Neuronal stem cell (in vitro differentiated cells): ENCODE measurements at regions not wholly inside any gene's neighbourhood (a gene's known extent, or its start where the extent isn't known, plus 50 kb on each side); places are given as distances from the start of the nearest gene placed in this dataset.

Experiments used
- DNase-seq: peaks from one replicate; pipeline ENCODE4 v3.0.0-alpha.2; 2013; ENCODE audit warnings: low spot score
- H2AFZ ChIP-seq: one replicate; pipeline ENCODE4 v1.6.1; 2013; ENCODE audit warnings: mild to moderate bottlenecking, low read length, inconsistent platforms
- H2AK5ac ChIP-seq: 2 replicates; pipeline ENCODE4 v1.6.1; 2013; ENCODE audit warnings: low read depth, mild to moderate bottlenecking, inconsistent platforms, low read length, moderate library complexity, mixed read lengths
- H2BK120ac ChIP-seq: 2 replicates; pipeline ENCODE4 v1.6.1; 2013; ENCODE audit warnings: low read depth, mild to moderate bottlenecking, inconsistent platforms, low read length, moderate library complexity, mixed read lengths
- H2BK12ac ChIP-seq: one replicate; pipeline ENCODE4 v1.6.1; 2013; ENCODE audit warnings: low read length, inconsistent platforms
- H2BK15ac ChIP-seq: 2 replicates; pipeline ENCODE4 v1.6.1; 2013; ENCODE audit warnings: mild to moderate bottlenecking, low read length, inconsistent platforms, mixed read lengths
- H2BK5ac ChIP-seq: one replicate; pipeline ENCODE4 v1.6.1; 2013; ENCODE audit warnings: inconsistent platforms, mild to moderate bottlenecking, low read length, moderate library complexity
- H3K14ac ChIP-seq: one replicate; pipeline ENCODE4 v1.6.1; 2013; ENCODE audit warnings: low read length, inconsistent platforms
- H3K18ac ChIP-seq: 2 replicates; pipeline ENCODE4 v1.6.1; 2013; ENCODE audit warnings: low read length, inconsistent platforms
- H3K23ac ChIP-seq: 2 replicates; pipeline ENCODE4 v1.6.1; 2013; ENCODE audit warnings: low read depth, mild to moderate bottlenecking, mixed read lengths, low read length, inconsistent platforms; ENCODE audit not compliant: poor library complexity
- H3K27ac ChIP-seq: replicated peaks from 3 replicates; pipeline ENCODE4 v1.5.1; 2013; ENCODE audit warnings: low read length, inconsistent platforms
- H3K27me3 ChIP-seq, 3 experiments: 2 replicates each; pipeline ENCODE4 v1.6.1; 2013; ENCODE audit warnings: low read length in 3 of 3, mild to moderate bottlenecking in 2 of 3, inconsistent platforms in 1 of 3, low read depth in 1 of 3, mixed read lengths in 1 of 3, moderate library complexity in 1 of 3; ENCODE audit not compliant: control insufficient read depth in 3 of 3, insufficient read depth in 3 of 3
- H3K36me3 ChIP-seq, 2 donors: replicated peaks in 1 of 2; 2 replicates each; pipeline ENCODE4 v1.6.1; 2013; ENCODE audit warnings: low read length in 2 of 2; ENCODE audit not compliant: control insufficient read depth in 2 of 2, insufficient read depth in 2 of 2
- H3K4ac ChIP-seq: 2 replicates; pipeline ENCODE4 v1.6.1; 2013; ENCODE audit warnings: inconsistent platforms, mild to moderate bottlenecking, low read length, moderate library complexity
- H3K4me1 ChIP-seq, 2 donors: 1 replicate in 1 of 2; 2 replicates in 1 of 2; pipeline ENCODE4 v1.6.1; 2013; ENCODE audit warnings: low read length in 2 of 2, low read depth in 1 of 2; ENCODE audit not compliant: control insufficient read depth in 2 of 2, insufficient read depth in 1 of 2
- H3K4me2 ChIP-seq: one replicate; pipeline ENCODE4 v1.6.1; 2013; ENCODE audit warnings: mild to moderate bottlenecking, low read length, inconsistent platforms; ENCODE audit not compliant: insufficient read depth, poor library complexity, severe bottlenecking
- H3K4me3 ChIP-seq, 2 donors: 2 replicates each; pipeline ENCODE4 v1.5.1; 2013; ENCODE audit warnings: low read length in 2 of 2, mild to moderate bottlenecking in 2 of 2, inconsistent platforms in 1 of 2, moderate library complexity in 1 of 2
- H3K79me1 ChIP-seq: one replicate; pipeline ENCODE4 v1.6.1; 2013; ENCODE audit warnings: low read depth, mild to moderate bottlenecking, inconsistent platforms, low read length, moderate library complexity
- H3K9ac ChIP-seq: one replicate; pipeline ENCODE4 v1.6.1; 2013; ENCODE audit warnings: mild to moderate bottlenecking, low read depth, low read length, inconsistent platforms; ENCODE audit not compliant: poor library complexity
- H3K9me3 ChIP-seq, 2 donors: replicated peaks in 1 of 2; 2 replicates each; pipeline versions ENCODE3 to v1.6.1; 2013; ENCODE audit warnings: low read length in 2 of 2, mild to moderate bottlenecking in 2 of 2, inconsistent platforms in 1 of 2, low read depth in 1 of 2, mixed read lengths in 1 of 2, moderate library complexity in 1 of 2; ENCODE audit not compliant: control insufficient read depth in 2 of 2, insufficient read depth in 1 of 2
- H4K8ac ChIP-seq: one replicate; pipeline ENCODE4 v1.6.1; 2013; ENCODE audit warnings: low read depth, mild to moderate bottlenecking, inconsistent platforms, low read length, moderate library complexity
- H4K91ac ChIP-seq: one replicate; pipeline ENCODE4 v1.6.1; 2013; ENCODE audit warnings: low read length, low read depth, mild to moderate bottlenecking, inconsistent platforms; ENCODE audit not compliant: poor library complexity
- WGBS, 2 donors: extraction: QIAGEN DNeasy Blood & Tissue Kit; methylation state at CpG; one replicate each; pipeline ENCODE4 v1.1.7; 2013; ENCODE audit warnings: missing lambda C conversion rate in 2 of 2, mixed read lengths in 1 of 2; ENCODE audit not compliant: insufficient read length in 2 of 2, insufficient replicate concordance in 1 of 2; ENCODE audit errors: extremely low coverage in 2 of 2; 5-methylcytosine and 5-hydroxymethylcytosine counted together

GRCh38 chr3:164537485-164537884 lies 540.8 kb downstream of the SI start:
- Histone ChIP-seq H3K4me2 (no peak overlapping the region), H2AK5ac (no peak overlapping the region), H3K36me3 (no peaks in the 10 kb centered on the region), H3K9ac (no peak overlapping the region), H2BK5ac (no peak overlapping the region), H3K4me3 (no peak overlapping the region), H3K14ac (no peak overlapping the region), H4K8ac (no peak overlapping the region), H2BK12ac (no peak overlapping the region), H3K9me3 (no peaks in the 10 kb centered on the region), H2BK120ac (no peak overlapping the region), H3K23ac (no peak overlapping the region), H3K4me1 (no peaks in the 10 kb centered on the region), H3K4ac (no peak overlapping the region), H3K27ac (no peak overlapping the region), H2AFZ (no peak overlapping the region), H3K18ac (no peak overlapping the region), H2BK15ac (no peak overlapping the region), H4K91ac (no peak overlapping the region), H3K27me3 (no peaks in the 10 kb centered on the region), H3K79me1 (no peaks in the 10 kb centered on the region)
- no peak for DNase-seq

GRCh38 chr3:164533275-164533674 lies 545.0 kb downstream of the SI start:
- no peak overlapping the region for H2BK15ac ChIP-seq
- no peaks in the 10 kb centered on the region for H3K27me3 ChIP-seq
- no peak overlapping the region for H2BK5ac ChIP-seq
- no peak overlapping the region for H3K27ac ChIP-seq
- H3K4me2 ChIP-seq, result no peak overlapping the region
- H3K9ac ChIP-seq, result no peak overlapping the region
- H3K4me3 ChIP-seq, result no peak overlapping the region
- no peak overlapping the region for H3K18ac ChIP-seq
- no peak overlapping the region for H3K14ac ChIP-seq
- H3K36me3 ChIP-seq, result no peaks in the 10 kb centered on the region
- no CpG with 5 or more reads among the region's 3 CpGs for WGBS, 2 donors
- no peak overlapping the region for H2AK5ac ChIP-seq
- no peak overlapping the region for H2BK12ac ChIP-seq
- H3K9me3 ChIP-seq, result no peaks in the 10 kb centered on the region
- H4K8ac ChIP-seq, result no peak overlapping the region
- H3K79me1 ChIP-seq, result no peaks in the 10 kb centered on the region
- no peak overlapping the region for H3K23ac ChIP-seq
- no peak overlapping the region for H2AFZ ChIP-seq
- H3K4ac ChIP-seq, result no peak overlapping the region
- H4K91ac ChIP-seq, result no peak overlapping the region
- no peak overlapping the region for H2BK120ac ChIP-seq
- DNase-seq, result no peak
- no peaks in the 10 kb centered on the region for H3K4me1 ChIP-seq

GRCh38 chr3:164526250-164526649 lies 552.0 kb downstream of the SI start:
- H3K36me3 ChIP-seq, result no peaks in the 10 kb centered on the region
- WGBS, 2 donors, result no CpG with 5 or more reads among the region's 2 CpGs
- no peak for DNase-seq
- H4K91ac ChIP-seq, result no peak overlapping the region
- no peak overlapping the region for H4K8ac ChIP-seq
- no peak overlapping the region for H3K23ac ChIP-seq
- no peaks in the 10 kb centered on the region for H3K27me3 ChIP-seq
- H3K4me1 ChIP-seq, result no peaks in the 10 kb centered on the region
- H2BK120ac ChIP-seq, result no peak overlapping the region
- no peaks in the 10 kb centered on the region for H3K79me1 ChIP-seq
- no peak overlapping the region for H3K18ac ChIP-seq
- no peak overlapping the region for H2BK12ac ChIP-seq
- H2BK5ac ChIP-seq, result no peak overlapping the region
- H2BK15ac ChIP-seq, result no peak overlapping the region
- H3K4me2 ChIP-seq, result no peak overlapping the region
- H3K27ac ChIP-seq, result no peak overlapping the region
- H2AFZ ChIP-seq, result no peak overlapping the region
- no peaks in the 10 kb centered on the region for H3K9me3 ChIP-seq
- no peak overlapping the region for H3K9ac ChIP-seq
- H2AK5ac ChIP-seq, result no peak overlapping the region
- no peak overlapping the region for H3K14ac ChIP-seq
- no peak overlapping the region for H3K4me3 ChIP-seq
- H3K4ac ChIP-seq, result no peak overlapping the region

- H3K79me1 ChIP-seq, result no peaks in the 10 kb centered on the region
- no peak overlapping the region for H4K8ac ChIP-seq
- no peak overlapping the region for H3K9ac ChIP-seq
- no peak overlapping the region for H2BK15ac ChIP-seq
- no peak overlapping the region for H4K91ac ChIP-seq
- H3K4me1 ChIP-seq, result no peaks in the 10 kb centered on the region
- no peak overlapping the region for H3K4ac ChIP-seq
- H3K18ac ChIP-seq, result no peak overlapping the region
- DNase-seq, result no peak
- H2BK5ac ChIP-seq, result no peak overlapping the region
- H3K23ac ChIP-seq, result no peak overlapping the region
- no peak overlapping the region for H3K14ac ChIP-seq
- H3K9me3 ChIP-seq, result no peaks in the 10 kb centered on the region
- H2AFZ ChIP-seq, result no peak overlapping the region
- no peak overlapping the region for H3K4me3 ChIP-seq
- no peak overlapping the region for H2BK12ac ChIP-seq
- no peak overlapping the region for H3K4me2 ChIP-seq
- no peak overlapping the region for H2BK120ac ChIP-seq
- no peak overlapping the region for H3K27ac ChIP-seq
- H2AK5ac ChIP-seq, result no peak overlapping the region
- no peaks in the 10 kb centered on the region for H3K27me3 ChIP-seq
- no peaks in the 10 kb centered on the region for H3K36me3 ChIP-seq
Measured at GRCh38 chr3:164524201-164524600, 554.1 kb downstream of the SI start.
